HEK293 (cell line): ENCODE measurements at regions not wholly inside any gene's neighbourhood (a gene's known extent, or its start where the extent isn't known, plus 50 kb on each side); places are given as distances from the start of the nearest gene placed in this dataset.

Experiments
- KLF8 ChIP-seq: fragments of 450-650 bp; formaldehyde crosslinking; IDR thresholded peaks from 2 replicates; pipeline ENCODE4 v1.5.1; 2016; ENCODE audit warnings: missing biosample characterization, missing genetic modification characterization
- YY1 ChIP-seq: fragments of 450-650 bp; formaldehyde crosslinking; IDR thresholded peaks from 2 replicates; pipeline ENCODE4 v1.5.1; 2018; ENCODE audit warnings: missing biosample characterization, missing genetic modification characterization
- TF ChIP-seq, protein P1 (sequence below): fragments of 450-650 bp; formaldehyde crosslinking; IDR thresholded peaks from 2 replicates; pipeline ENCODE4 v1.5.1; 2016; ENCODE audit warnings: missing biosample characterization, missing genetic modification characterization

DNA sequence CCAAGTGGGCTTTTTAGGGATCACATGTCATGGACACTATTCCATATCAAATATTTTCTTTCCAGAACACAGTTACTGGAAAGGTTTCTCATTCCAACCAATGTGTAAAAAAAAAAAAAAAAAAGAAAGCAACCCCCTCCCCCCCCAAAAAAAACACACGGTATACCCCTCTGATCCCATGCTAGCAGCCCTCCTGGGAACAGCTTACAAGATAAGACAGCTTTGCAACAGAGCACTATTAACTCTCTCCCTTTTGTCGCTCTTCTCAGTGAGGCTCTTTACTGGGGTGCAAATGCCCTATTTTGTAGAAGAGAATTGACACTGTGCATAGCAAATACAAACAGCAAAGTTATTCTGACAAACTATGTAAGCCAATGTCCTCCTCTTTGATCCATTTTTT is 161.2 kb downstream of the NTMT2 start:
- TF ChIP-seq, protein P1, sequence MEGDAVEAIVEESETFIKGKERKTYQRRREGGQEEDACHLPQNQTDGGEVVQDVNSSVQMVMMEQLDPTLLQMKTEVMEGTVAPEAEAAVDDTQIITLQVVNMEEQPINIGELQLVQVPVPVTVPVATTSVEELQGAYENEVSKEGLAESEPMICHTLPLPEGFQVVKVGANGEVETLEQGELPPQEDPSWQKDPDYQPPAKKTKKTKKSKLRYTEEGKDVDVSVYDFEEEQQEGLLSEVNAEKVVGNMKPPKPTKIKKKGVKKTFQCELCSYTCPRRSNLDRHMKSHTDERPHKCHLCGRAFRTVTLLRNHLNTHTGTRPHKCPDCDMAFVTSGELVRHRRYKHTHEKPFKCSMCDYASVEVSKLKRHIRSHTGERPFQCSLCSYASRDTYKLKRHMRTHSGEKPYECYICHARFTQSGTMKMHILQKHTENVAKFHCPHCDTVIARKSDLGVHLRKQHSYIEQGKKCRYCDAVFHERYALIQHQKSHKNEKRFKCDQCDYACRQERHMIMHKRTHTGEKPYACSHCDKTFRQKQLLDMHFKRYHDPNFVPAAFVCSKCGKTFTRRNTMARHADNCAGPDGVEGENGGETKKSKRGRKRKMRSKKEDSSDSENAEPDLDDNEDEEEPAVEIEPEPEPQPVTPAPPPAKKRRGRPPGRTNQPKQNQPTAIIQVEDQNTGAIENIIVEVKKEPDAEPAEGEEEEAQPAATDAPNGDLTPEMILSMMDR (tag by site-specific recombination): no peak
- TF ChIP-seq KLF8 (tag by site-specific recombination) (no peak), YY1 (tag by site-specific recombination) (no peak)
